ENCODE measurements at regions not wholly inside any gene's neighbourhood (a gene's known extent, or its start where the extent isn't known, plus 50 kb on each side); places are given as distances from the start of the nearest gene placed in this dataset.
"Not testable (repeated sequence)": the region's sequence is repeated elsewhere in the genome, so short reads cannot be mapped to it uniquely, and the experiment has no call there.

- not testable (repeated sequence) for H3K4me3 ChIP-seq (ENCODE audit: low read depth in 1 of 2, low read length in 2 of 2); H3K9me3 ChIP-seq (ENCODE audit: low read length); H3K9ac ChIP-seq (ENCODE audit: low read length); H3K36me3 ChIP-seq (ENCODE audit: insufficient read depth, low read length); H3K27me3 ChIP-seq (ENCODE audit: control insufficient read depth in 1 of 2, insufficient read depth in 2 of 2, low read length in 2 of 2); H3K4me1 ChIP-seq (ENCODE audit: insufficient read depth, low read length); H3K27ac ChIP-seq (ENCODE audit: low read depth, low read length)
Observed at GRCh38 chr18:64369830-64370440, 221.0 kb upstream of the LINC00305 start.

- Histone ChIP-seq H3K9ac (ENCODE audit: low read length) (no peak overlapping the region), H3K4me3 (ENCODE audit: low read depth in 1 of 2, low read length in 2 of 2) (no peak overlapping the region), H3K27me3 (ENCODE audit: control insufficient read depth in 1 of 2, insufficient read depth in 2 of 2, low read length in 2 of 2) (no peaks in the 10 kb centered on the region), H3K36me3 (ENCODE audit: insufficient read depth, low read length) (no peaks in the 10 kb centered on the region), H3K4me1 (ENCODE audit: insufficient read depth, low read length) (no peaks in the 10 kb centered on the region), H3K27ac (ENCODE audit: low read depth, low read length) (no peak overlapping the region), H3K9me3 (ENCODE audit: low read length) (no peaks in the 10 kb centered on the region)
Observed at GRCh38 chr18:64365106-64365505, 216.2 kb upstream of the LINC00305 start.

GRCh38 chr18:64337673-64338072 is 188.8 kb upstream of the LINC00305 start:
- no peak overlapping the region for H3K4me3 ChIP-seq (ENCODE audit: low read depth in 1 of 2, low read length in 2 of 2)

GRCh38 chr18:64337018-64337417 is 188.1 kb upstream of the LINC00305 start:
- Histone ChIP-seq H3K9me3 (ENCODE audit: low read length) (no peaks in the 10 kb centered on the region), H3K36me3 (ENCODE audit: insufficient read depth, low read length) (no peaks in the 10 kb centered on the region), H3K9ac (ENCODE audit: low read length) (no peak overlapping the region)

More at GRCh38 chr18:64337673-64338072, 188.8 kb upstream of the LINC00305 start:
- Histone ChIP-seq H3K9ac (ENCODE audit: low read length) (no peak overlapping the region), H3K27me3 (ENCODE audit: control insufficient read depth in 1 of 2, insufficient read depth in 2 of 2, low read length in 2 of 2) (no peaks in the 10 kb centered on the region), H3K9me3 (ENCODE audit: low read length) (no peaks in the 10 kb centered on the region), H3K27ac (ENCODE audit: low read depth, low read length) (no peak overlapping the region), H3K4me1 (ENCODE audit: insufficient read depth, low read length) (no peaks in the 10 kb centered on the region), H3K36me3 (ENCODE audit: insufficient read depth, low read length) (no peaks in the 10 kb centered on the region)

GRCh38 chr18:64334748-64335147 is 185.9 kb upstream of the LINC00305 start:
- Histone ChIP-seq H3K27me3 (ENCODE audit: control insufficient read depth in 1 of 2, insufficient read depth in 2 of 2, low read length in 2 of 2) (no peaks in the 10 kb centered on the region), H3K9ac (ENCODE audit: low read length) (no peak overlapping the region), H3K4me1 (ENCODE audit: insufficient read depth, low read length) (no peaks in the 10 kb centered on the region), H3K27ac (ENCODE audit: low read depth, low read length) (no peak overlapping the region), H3K36me3 (ENCODE audit: insufficient read depth, low read length) (no peaks in the 10 kb centered on the region), H3K9me3 (ENCODE audit: low read length) (no peaks in the 10 kb centered on the region), H3K4me3 (ENCODE audit: low read depth in 1 of 2, low read length in 2 of 2) (no peak overlapping the region)

More at GRCh38 chr18:64337018-64337417, 188.1 kb upstream of the LINC00305 start:
- Histone ChIP-seq H3K27me3 (ENCODE audit: control insufficient read depth in 1 of 2, insufficient read depth in 2 of 2, low read length in 2 of 2) (no peaks in the 10 kb centered on the region), H3K27ac (ENCODE audit: low read depth, low read length) (no peak overlapping the region), H3K4me3 (ENCODE audit: low read depth in 1 of 2, low read length in 2 of 2) (no peak overlapping the region), H3K4me1 (ENCODE audit: insufficient read depth, low read length) (no peaks in the 10 kb centered on the region)

GRCh38 chr18:64333584-64333983 is 184.7 kb upstream of the LINC00305 start:
- H3K4me1 ChIP-seq (ENCODE audit: insufficient read depth, low read length) = no peaks in the 10 kb centered on the region
- no peaks in the 10 kb centered on the region for H3K9me3 ChIP-seq (ENCODE audit: low read length)
- H3K9ac ChIP-seq (ENCODE audit: low read length) = no peak overlapping the region
- no peak overlapping the region for H3K4me3 ChIP-seq (ENCODE audit: low read depth in 1 of 2, low read length in 2 of 2)
- H3K27me3 ChIP-seq (ENCODE audit: control insufficient read depth in 1 of 2, insufficient read depth in 2 of 2, low read length in 2 of 2) = no peaks in the 10 kb centered on the region
- H3K36me3 ChIP-seq (ENCODE audit: insufficient read depth, low read length) = no peaks in the 10 kb centered on the region
- H3K27ac ChIP-seq (ENCODE audit: low read depth, low read length) = no peak overlapping the region

- Histone ChIP-seq H3K4me1 (ENCODE audit: insufficient read depth, low read length) (no peaks in the 10 kb centered on the region), H3K27ac (ENCODE audit: low read depth, low read length) (no peak overlapping the region), H3K27me3 (ENCODE audit: control insufficient read depth in 1 of 2, insufficient read depth in 2 of 2, low read length in 2 of 2) (no peaks in the 10 kb centered on the region), H3K4me3 (ENCODE audit: low read depth in 1 of 2, low read length in 2 of 2) (no peak overlapping the region), H3K9me3 (ENCODE audit: low read length) (no peaks in the 10 kb centered on the region), H3K9ac (ENCODE audit: low read length) (no peak overlapping the region), H3K36me3 (ENCODE audit: insufficient read depth, low read length) (no peaks in the 10 kb centered on the region)
Observed at GRCh38 chr18:64332835-64333234, 183.9 kb upstream of the LINC00305 start.

GRCh38 chr18:64331419-64331818 is 182.5 kb upstream of the LINC00305 start:
- Histone ChIP-seq H3K4me3 (ENCODE audit: low read depth in 1 of 2, low read length in 2 of 2) (no peak overlapping the region), H3K4me1 (ENCODE audit: insufficient read depth, low read length) (no peaks in the 10 kb centered on the region), H3K9me3 (ENCODE audit: low read length) (no peaks in the 10 kb centered on the region), H3K9ac (ENCODE audit: low read length) (no peak overlapping the region), H3K27ac (ENCODE audit: low read depth, low read length) (no peak overlapping the region), H3K36me3 (ENCODE audit: insufficient read depth, low read length) (no peaks in the 10 kb centered on the region), H3K27me3 (ENCODE audit: control insufficient read depth in 1 of 2, insufficient read depth in 2 of 2, low read length in 2 of 2) (no peaks in the 10 kb centered on the region)

- H3K9ac ChIP-seq (ENCODE audit: low read length) = no peak overlapping the region
Observed at GRCh38 chr18:64330931-64331330, 182.0 kb upstream of the LINC00305 start.

GRCh38 chr18:64330161-64330560 is 181.3 kb upstream of the LINC00305 start:
- Histone ChIP-seq H3K9ac (ENCODE audit: low read length) (no peak overlapping the region), H3K36me3 (ENCODE audit: insufficient read depth, low read length) (no peaks in the 10 kb centered on the region), H3K27ac (ENCODE audit: low read depth, low read length) (no peak overlapping the region), H3K27me3 (ENCODE audit: control insufficient read depth in 1 of 2, insufficient read depth in 2 of 2, low read length in 2 of 2) (no peaks in the 10 kb centered on the region), H3K4me3 (ENCODE audit: low read depth in 1 of 2, low read length in 2 of 2) (no peak overlapping the region), H3K4me1 (ENCODE audit: insufficient read depth, low read length) (no peaks in the 10 kb centered on the region), H3K9me3 (ENCODE audit: low read length) (no peaks in the 10 kb centered on the region)

More at GRCh38 chr18:64330931-64331330, 182.0 kb upstream of the LINC00305 start:
- H3K27me3 ChIP-seq (ENCODE audit: control insufficient read depth in 1 of 2, insufficient read depth in 2 of 2, low read length in 2 of 2) = no peaks in the 10 kb centered on the region
- no peak overlapping the region for H3K27ac ChIP-seq (ENCODE audit: low read depth, low read length)
- H3K9me3 ChIP-seq (ENCODE audit: low read length) = no peaks in the 10 kb centered on the region
- no peak overlapping the region for H3K4me3 ChIP-seq (ENCODE audit: low read depth in 1 of 2, low read length in 2 of 2)
- H3K36me3 ChIP-seq (ENCODE audit: insufficient read depth, low read length) = no peaks in the 10 kb centered on the region
- no peaks in the 10 kb centered on the region for H3K4me1 ChIP-seq (ENCODE audit: insufficient read depth, low read length)

- Histone ChIP-seq H3K4me1 (ENCODE audit: insufficient read depth, low read length) (no peaks in the 10 kb centered on the region), H3K36me3 (ENCODE audit: insufficient read depth, low read length) (no peaks in the 10 kb centered on the region), H3K27me3 (ENCODE audit: control insufficient read depth in 1 of 2, insufficient read depth in 2 of 2, low read length in 2 of 2) (no peaks in the 10 kb centered on the region), H3K27ac (ENCODE audit: low read depth, low read length) (no peak overlapping the region), H3K4me3 (ENCODE audit: low read depth in 1 of 2, low read length in 2 of 2) (no peak overlapping the region), H3K9ac (ENCODE audit: low read length) (no peak overlapping the region), H3K9me3 (ENCODE audit: low read length) (no peaks in the 10 kb centered on the region)
Observed at GRCh38 chr18:64322189-64322588, 173.3 kb upstream of the LINC00305 start.

GRCh38 chr18:64318547-64318946 is 169.7 kb upstream of the LINC00305 start:
- Histone ChIP-seq H3K36me3 (ENCODE audit: insufficient read depth, low read length) (no peaks in the 10 kb centered on the region), H3K9me3 (ENCODE audit: low read length) (no peaks in the 10 kb centered on the region), H3K27ac (ENCODE audit: low read depth, low read length) (no peak overlapping the region), H3K27me3 (ENCODE audit: control insufficient read depth in 1 of 2, insufficient read depth in 2 of 2, low read length in 2 of 2) (no peaks in the 10 kb centered on the region), H3K4me3 (ENCODE audit: low read depth in 1 of 2, low read length in 2 of 2) (no peak overlapping the region), H3K4me1 (ENCODE audit: insufficient read depth, low read length) (no peaks in the 10 kb centered on the region), H3K9ac (ENCODE audit: low read length) (no peak overlapping the region)

All from muscle layer of colon (tissue), 2 donors.